NT2/D1 (cell line): ENCODE measurements at regions not wholly inside any gene's neighbourhood (a gene's known extent, or its start where the extent isn't known, plus 50 kb on each side); places are given as distances from the start of the nearest gene placed in this dataset.
"Not testable (repeated sequence)": the region's sequence is repeated elsewhere in the genome, so short reads cannot be mapped to it uniquely, and the experiment has no call there.

Experiments used
- SUZ12 ChIP-seq: IDR thresholded peaks from 2 replicates; pipeline ENCODE4 v1.6.1; 2011; ENCODE audit not compliant: insufficient read length, insufficient read depth; ENCODE audit errors: extremely low read depth
- YY1 ChIP-seq: IDR thresholded peaks from 2 replicates; pipeline ENCODE4 v1.6.1; 2011; ENCODE audit not compliant: insufficient read length, insufficient read depth

- TF ChIP-seq SUZ12, YY1: not testable (repeated sequence)
Measured at GRCh38 chr9:39484292-39484691, 128.8 kb downstream of the SPATA31A1 start.
